NCI-H2081 treated with DMSO at 0.1 percent for 48 hours (cell line): ENCODE measurements at regions not wholly inside any gene's neighbourhood (a gene's known extent, or its start where the extent isn't known, plus 50 kb on each side); places are given as distances from the start of the nearest gene placed in this dataset.
"Not testable (repeated sequence)": the region's sequence is repeated elsewhere in the genome, so short reads cannot be mapped to it uniquely, and the experiment has no call there.

Experiments used
- DNase-seq: peaks from one replicate; lab custom pipeline; 2025; lab: John Stamatoyannopoulos, UW

- DNase-seq = no peak
Observed at GRCh38 chr10:60513281-60513680, 123.6 kb upstream of the ANK3 start.

DNA sequence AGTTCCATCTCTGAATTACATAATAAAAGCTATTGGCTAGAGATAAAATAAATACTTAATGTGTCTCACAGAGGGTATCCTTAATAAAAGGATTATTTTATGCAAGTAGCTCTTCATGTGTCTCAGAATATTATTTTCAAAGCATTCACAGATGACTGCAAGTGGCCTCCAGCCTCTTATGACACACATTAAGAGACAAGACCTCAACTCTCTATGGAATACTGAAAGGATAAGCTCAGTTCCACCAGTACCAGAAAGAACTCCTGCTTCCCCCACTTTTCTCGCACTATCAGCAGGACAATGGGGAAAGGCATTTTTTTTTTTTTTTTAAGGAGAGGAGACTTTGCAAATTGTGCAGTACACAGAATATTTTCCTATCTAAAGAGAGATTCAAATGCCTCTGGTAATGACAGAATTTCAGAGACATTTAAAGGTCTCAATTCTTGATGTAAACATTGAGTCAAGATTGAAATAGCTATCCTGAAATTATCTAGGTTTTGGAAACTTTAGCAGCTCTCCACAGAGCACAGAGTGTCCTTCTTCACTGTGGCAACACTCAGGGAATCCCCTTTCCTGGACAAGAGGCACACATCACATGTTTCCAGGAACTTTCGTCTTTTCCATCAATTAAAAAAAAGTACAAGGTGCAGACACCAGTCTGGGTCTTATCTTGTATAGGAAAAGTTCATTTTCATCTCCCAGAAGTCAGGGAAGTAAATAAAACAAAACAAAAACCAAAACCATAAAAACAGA is 122.0 kb upstream of the ANK3 start:
- no peak for DNase-seq

- DNase-seq = no peak
Observed at GRCh38 chr10:60508831-60509230, 119.2 kb upstream of the ANK3 start.

DNA sequence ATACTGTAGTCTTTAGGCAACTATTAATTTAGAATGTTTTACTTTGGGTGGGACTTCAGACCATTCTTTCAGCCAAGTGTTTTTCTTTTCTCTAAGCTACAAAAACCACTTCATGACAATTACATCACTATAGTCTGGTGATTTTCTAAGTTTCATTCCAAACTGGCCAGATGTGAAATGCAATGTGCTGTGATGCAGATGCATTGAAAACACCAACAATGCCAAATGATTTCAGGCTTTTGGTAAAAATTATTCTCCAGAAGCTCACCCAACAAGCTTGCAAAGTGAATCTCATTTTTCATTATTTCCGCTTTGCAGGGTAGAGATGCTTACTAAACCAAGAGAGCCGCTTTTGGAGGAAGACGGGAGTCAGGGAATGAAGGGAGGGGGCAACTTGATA is 118.4 kb upstream of the ANK3 start:
- DNase-seq = no peak

DNA sequence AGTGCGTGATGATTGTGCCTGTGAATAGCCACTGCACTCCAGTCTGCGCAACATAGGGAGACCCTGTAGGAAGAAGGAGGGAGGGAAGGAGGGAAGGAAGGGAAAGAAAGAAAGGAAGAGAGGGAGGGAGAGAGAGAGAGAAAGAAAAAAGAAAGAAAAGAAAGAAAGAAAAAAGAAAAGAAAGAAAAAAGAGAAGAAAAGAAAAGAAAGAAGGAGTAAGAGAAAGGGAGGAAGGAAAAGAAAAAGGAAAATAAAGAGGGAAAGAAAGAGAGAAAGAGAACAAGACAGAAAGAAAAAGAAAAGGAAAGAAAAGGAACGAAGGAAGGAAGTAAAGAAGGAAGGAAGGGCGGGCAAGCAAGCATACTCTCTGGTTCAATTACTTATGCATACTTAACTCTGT is 112.9 kb upstream of the ANK3 start:
- no peak for DNase-seq

DNA sequence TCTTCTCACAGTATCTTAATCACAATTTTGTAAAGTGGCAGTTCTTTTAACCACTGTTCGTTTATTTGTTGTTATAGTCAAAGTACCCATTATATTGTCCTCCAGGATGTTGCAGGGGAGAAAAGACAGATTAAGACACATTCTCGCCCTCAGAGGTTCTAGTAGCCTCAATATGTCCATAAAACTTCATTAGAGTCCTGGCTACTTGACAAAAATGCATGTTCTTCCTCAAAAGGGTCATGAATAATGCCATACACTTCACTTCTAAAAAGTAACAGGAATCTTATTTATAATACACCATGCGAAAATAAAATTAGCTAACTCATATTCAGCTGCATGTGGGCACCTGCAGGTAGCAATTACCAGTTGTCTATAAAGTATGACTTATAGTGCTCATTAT is 109.3 kb upstream of the ANK3 start:
- DNase-seq = no peak

DNA sequence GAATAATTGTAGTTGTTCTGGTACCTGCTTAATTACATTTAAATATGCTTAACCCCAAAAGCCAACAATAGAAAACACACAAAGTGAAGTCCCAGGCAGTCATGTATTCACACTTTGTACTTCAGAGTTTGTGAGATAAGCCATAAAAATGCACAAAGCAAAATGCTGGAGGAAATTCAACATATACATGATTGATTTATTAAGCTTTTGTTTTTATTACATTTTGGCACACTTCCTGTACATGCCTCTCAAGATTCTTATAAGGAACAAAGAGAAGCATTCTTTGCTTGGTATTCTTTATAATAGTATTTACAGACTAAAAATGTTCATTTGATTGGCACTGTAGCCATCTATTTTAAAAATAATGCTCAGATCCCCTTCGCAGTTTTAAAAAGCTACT is 107.7 kb upstream of the ANK3 start:
- DNase-seq = no peak

DNA sequence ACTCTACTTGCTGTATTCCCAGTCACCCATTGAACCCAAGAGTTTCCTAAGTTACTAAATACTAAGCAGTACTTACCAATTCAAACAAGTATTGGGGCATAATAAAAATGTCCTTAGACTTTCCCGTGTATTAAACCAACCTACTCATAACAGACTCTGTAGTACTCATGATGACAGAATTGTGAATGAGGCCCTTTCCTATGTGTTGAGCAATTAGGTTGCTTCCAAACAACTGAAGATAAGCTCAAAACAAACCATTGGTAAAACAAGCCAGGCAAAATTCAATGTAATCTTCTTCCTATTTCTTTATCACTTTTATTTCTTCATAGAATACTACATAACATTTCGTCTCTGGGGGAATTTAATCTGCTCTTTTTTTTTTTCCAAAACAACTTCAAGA is 106.5 kb upstream of the ANK3 start:
- DNase-seq = no peak

DNA sequence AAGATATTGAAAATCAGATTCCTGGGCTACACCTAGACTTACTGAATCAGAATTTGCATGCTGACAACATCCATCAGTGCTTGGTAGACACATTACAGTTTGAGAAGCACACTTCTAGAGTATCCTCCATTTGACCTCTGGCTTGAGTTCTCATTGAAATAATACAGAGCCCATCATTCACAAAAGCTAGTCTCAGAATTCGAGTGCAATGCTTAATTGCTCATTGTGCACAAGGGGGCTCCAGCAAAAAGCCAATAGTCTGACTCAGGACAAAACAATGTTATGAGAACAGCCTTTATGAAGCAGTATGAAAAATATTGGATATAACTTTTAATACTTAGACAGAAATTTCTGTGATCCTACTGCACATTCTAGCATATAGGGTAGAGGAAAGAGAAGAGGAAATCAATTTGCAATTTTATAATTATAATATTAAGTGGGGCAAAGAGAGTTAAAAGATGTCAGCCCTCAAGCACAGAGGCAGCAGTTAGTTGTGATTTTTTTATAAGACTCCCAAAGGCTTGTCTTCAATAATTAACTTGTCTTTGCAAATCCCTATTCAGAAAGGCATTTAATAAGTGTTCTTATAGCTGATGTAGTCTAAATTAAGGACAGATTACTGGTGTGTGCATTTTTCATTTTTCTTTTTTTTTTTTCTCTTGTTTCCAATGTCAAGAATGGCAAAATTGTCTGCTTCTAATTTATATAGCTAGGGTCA is 105.8 kb upstream of the ANK3 start:
- no peak for DNase-seq

- no peak for DNase-seq
Observed at GRCh38 chr10:60494774-60495173, 105.1 kb upstream of the ANK3 start.

DNA sequence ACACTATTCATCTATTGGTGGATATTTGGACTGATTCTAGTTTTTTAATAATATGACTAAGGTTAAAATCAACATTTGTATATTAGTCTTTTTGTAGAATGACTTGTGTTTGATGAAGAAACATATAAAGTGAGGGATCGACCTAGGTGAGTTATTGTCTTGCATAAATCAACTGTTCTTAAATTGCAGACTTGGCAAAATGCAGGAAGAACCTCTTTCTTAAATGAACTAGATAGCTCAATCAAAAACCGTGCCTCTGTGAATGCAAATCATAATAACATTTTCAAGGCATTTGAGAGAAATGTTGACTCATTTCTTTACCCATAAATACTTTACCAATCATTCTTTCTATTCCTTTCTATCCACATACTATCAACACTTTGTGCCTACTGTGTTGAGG is 101.5 kb upstream of the ANK3 start:
- no peak for DNase-seq

DNA sequence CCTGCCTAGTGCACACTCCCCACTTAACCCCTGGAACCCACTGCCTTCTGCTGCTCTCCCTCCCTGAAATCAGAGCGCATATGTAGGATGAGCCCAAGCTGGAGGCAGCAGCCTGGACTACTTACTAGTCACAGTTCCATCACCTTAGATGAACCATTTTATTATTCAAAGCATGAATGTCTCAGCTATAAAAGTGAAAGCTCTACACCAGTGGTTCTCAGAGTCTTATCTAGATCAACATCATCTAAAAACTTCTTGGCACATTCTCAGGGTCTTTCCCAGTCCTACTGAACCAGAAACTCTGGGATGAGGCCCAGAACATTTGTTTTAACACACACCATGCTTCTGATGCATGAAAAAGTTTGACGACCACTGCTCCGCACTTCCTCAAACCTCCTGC is 100.3 kb upstream of the ANK3 start:
- DNase-seq = no peak

- no peak for DNase-seq
Observed at GRCh38 chr10:60488111-60488669, 98.5 kb upstream of the ANK3 start.

- no peak for DNase-seq
Observed at GRCh38 chr10:60487543-60487942, 97.9 kb upstream of the ANK3 start.

DNA sequence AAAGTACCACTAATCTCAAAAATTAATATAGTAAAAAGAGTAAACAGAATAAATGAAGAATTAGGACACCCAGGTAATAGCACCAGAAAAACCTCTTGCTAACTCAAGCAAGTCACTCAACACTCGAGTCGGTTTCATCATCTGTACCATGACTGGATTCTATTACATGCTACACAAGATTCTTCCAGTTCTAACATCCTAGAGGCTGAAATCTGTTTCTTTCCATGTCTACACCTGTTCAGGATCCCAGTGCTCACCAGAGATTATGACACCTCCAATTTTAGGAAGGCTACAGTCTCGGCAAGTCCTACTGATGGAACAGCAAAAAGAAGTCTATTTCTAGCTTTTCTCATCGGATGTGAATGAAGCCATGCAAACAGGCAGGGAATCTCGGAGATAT is 95.3 kb upstream of the ANK3 start:
- no peak for DNase-seq

DNA sequence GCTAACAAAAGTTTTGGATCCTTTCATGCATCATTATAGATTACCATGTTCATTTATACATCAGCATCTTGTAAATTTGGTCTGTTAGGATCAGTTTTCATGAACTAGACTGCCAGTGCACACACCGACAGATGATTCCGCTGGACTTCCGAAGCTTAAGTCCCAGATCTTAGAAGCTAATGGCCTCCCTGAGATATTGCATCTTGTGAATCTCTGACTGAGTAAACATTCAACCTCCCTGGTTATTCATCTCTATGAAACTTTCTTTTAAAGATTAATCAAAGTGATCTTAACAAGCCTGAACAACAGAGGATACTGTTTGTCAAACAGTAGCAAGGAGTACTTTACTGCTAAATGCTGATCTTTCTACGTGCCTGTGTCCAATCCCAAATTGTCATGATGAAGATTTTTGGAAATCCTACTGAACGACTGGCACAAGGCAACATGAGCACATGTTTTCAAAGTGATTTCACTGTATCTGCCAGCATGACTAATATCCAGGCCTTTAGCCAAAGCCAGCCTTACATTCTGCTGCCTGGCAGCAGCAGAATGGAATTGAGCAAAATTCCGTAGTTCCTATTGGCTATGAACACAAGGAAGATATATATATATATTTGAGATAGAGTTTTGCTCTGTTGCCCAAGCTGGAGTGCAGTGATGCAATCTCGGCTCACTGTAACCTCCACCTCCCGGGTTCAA is 91.3 kb upstream of the ANK3 start:
- no peak for DNase-seq

DNA sequence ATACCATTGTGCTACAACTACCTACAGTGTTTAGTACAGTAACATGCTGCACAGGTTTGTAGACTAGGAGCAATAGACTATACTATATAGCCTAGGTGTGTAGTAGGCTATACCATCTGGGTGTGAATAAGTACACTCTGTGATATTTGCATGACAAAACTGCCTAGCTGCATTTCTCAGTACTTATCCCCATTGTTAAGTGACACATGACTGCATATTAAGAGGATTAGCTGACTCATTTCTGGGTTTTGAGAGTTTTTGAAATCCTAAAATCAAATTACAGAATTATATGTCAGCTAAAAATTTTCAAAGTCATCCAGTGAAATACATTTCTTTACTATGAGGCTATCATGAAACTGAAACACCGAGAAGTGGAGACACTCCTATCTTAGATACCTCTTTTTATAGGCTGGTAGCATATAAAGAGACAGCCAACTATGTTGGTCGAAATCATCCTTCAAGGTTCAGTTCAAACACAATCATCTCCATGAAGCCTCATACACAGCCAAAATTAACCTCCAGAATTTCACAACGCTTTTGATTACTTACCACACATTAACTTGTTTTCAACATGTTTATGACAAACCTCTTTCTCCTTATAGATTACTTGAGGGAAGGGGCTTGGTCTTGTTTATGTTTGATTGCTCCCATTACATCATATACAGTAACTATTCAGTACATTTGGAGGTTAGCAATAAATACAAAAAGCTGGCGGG is 89.8 kb upstream of the ANK3 start:
- no peak for DNase-seq

- no peak for DNase-seq
Observed at GRCh38 chr10:60476451-60476850, 86.8 kb upstream of the ANK3 start.

GRCh38 chr10:60473557-60473956 is 83.9 kb upstream of the ANK3 start:
- DNase-seq = no peak

- no peak for DNase-seq
Observed at GRCh38 chr10:60470091-60470490, 80.4 kb upstream of the ANK3 start.

- DNase-seq = not testable (repeated sequence)
Observed at GRCh38 chr10:60469147-60469546, 79.5 kb upstream of the ANK3 start.

GRCh38 chr10:60467202-60467546 is 77.5 kb upstream of the ANK3 start:
- no peak for DNase-seq
